WTC11 (cell line): ENCODE measurements at regions not wholly inside any gene's neighbourhood (a gene's known extent, or its start where the extent isn't known, plus 50 kb on each side); places are given as distances from the start of the nearest gene placed in this dataset.

Experiments
- ATAC-seq: fragments of 200-7000 bp; cut with Tn5 transposase; 2 replicates; pipeline ENCODE4 v1.10.0; 2021; ENCODE audit warnings: mild to moderate bottlenecking, moderate library complexity
- CTCF ChIA-PET: fragments of 300-600 bp; sonication (Branson Sonifier 250); formaldehyde crosslinking; loops from one replicate; lab custom pipeline; 2021; ENCODE audit warnings: antibody characterized with exemption; lab: Charles Lee
- POLR2A ChIA-PET: fragments of 350-600 bp; sonication (Branson Sonifier 250); formaldehyde crosslinking; loops from one replicate; lab custom pipeline; 2021; ENCODE audit warnings: antibody characterized with exemption; lab: Charles Lee
- DNase-seq: peaks from one replicate; pipeline ENCODE4 v3.0.0; 2021; ENCODE audit warnings: low spot score
- H3K27ac Mint-ChIP-seq: 2 replicates; pipeline ENCODE4 v1.8.0; 2021; ENCODE audit warnings: mixed read lengths
- H3K27me3 Mint-ChIP-seq: 2 replicates; pipeline ENCODE4 v1.8.0; 2021; ENCODE audit warnings: low read depth, mild to moderate bottlenecking, moderate library complexity, mixed read lengths
- H3K36me3 Mint-ChIP-seq: 2 replicates; pipeline ENCODE4 v1.8.0; 2021; ENCODE audit warnings: mixed read lengths
- H3K4me1 Mint-ChIP-seq: 2 replicates; pipeline ENCODE4 v1.8.0; 2022; ENCODE audit warnings: mixed read lengths
- H3K4me3 Mint-ChIP-seq: 2 replicates; pipeline ENCODE4 v1.8.0; 2021; ENCODE audit warnings: mild to moderate bottlenecking, moderate library complexity, mixed read lengths
- H3K9me3 Mint-ChIP-seq: 2 replicates; pipeline ENCODE4 v1.8.0; 2021; ENCODE audit warnings: mixed read lengths
- NFYB ChIP-seq: sonication (generic); formaldehyde crosslinking; conservative IDR thresholded peaks from 2 replicates; pipeline ENCODE4 v1.8.0; 2022; ENCODE audit warnings: low read depth, missing genetic modification reagents
- RELA ChIP-seq: sonication (generic); formaldehyde crosslinking; IDR thresholded peaks from 2 replicates; pipeline ENCODE4 v1.8.1; 2022; ENCODE audit warnings: missing genetic modification reagents, mild to moderate bottlenecking, borderline replicate concordance
- RORB ChIP-seq: fragments of 250-450 bp; sonication (Bioruptor Pico); IDR thresholded peaks from 2 replicates; pipeline ENCODE4 v1.9.0; 2021; ENCODE audit warnings: mild to moderate bottlenecking
- ZNF232 ChIP-seq: sonication (generic); formaldehyde crosslinking; IDR thresholded peaks from 2 replicates; pipeline ENCODE4 v1.8.0; 2022; ENCODE audit warnings: mild to moderate bottlenecking, missing genetic modification reagents
- ZNF396 ChIP-seq: fragments of 250-450 bp; sonication (Bioruptor Pico); IDR thresholded peaks from 2 replicates; pipeline ENCODE4 v1.8.0; 2021; ENCODE audit warnings: mild to moderate bottlenecking, moderate library complexity, borderline replicate concordance
- ZNF671 ChIP-seq: fragments of 250-450 bp; sonication (Bioruptor Pico); IDR thresholded peaks from 2 replicates; pipeline ENCODE4 v1.8.0; 2021; ENCODE audit warnings: mild to moderate bottlenecking
- TF ChIP-seq, protein P1 (sequence below): sonication (generic); formaldehyde crosslinking; IDR thresholded peaks from 2 replicates; pipeline ENCODE4 v1.8.1; 2022; ENCODE audit warnings: missing genetic modification reagents, borderline replicate concordance
- TF ChIP-seq, protein P2 (sequence below): fragments of 250-450 bp; sonication (Bioruptor Pico); IDR thresholded peaks from 2 replicates; pipeline ENCODE4 v2.1.2; 2022; ENCODE audit warnings: mild to moderate bottlenecking, moderate library complexity
- TF ChIP-seq, protein P3 (sequence below): sonication (generic); formaldehyde crosslinking; IDR thresholded peaks from 2 replicates; pipeline ENCODE4 v1.8.1; 2023; ENCODE audit warnings: mild to moderate bottlenecking, moderate library complexity, missing genetic modification reagents
- TF ChIP-seq, protein P4 (sequence below): sonication (generic); formaldehyde crosslinking; IDR thresholded peaks from 2 replicates; pipeline ENCODE4 v1.8.1; 2023; ENCODE audit warnings: mild to moderate bottlenecking, missing genetic modification reagents
- TF ChIP-seq, protein P5 (sequence below): sonication (generic); formaldehyde crosslinking; IDR thresholded peaks from 2 replicates; pipeline ENCODE4 v1.8.0; 2022; ENCODE audit warnings: missing genetic modification reagents

DNA sequence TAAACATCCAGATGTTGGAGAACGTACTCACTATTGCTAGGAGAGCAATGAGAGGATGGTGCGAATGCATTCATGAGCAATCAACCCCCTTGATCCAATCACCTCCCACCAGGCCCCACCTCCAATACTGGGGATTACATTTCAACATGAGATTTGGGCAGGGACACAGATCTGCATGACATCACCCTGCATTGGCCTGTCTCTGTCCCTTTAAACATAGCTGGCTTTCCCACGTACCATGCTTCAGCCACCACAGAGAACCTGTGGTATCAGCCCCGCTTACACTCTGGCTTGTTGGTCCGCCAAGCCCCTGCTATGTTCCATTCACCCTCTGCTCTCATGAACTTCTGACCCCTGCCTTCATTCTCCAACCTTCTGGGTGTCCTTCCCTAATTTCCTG, 157.5 kb upstream of the E2F8 start (continued):
- TF ChIP-seq, protein P1, sequence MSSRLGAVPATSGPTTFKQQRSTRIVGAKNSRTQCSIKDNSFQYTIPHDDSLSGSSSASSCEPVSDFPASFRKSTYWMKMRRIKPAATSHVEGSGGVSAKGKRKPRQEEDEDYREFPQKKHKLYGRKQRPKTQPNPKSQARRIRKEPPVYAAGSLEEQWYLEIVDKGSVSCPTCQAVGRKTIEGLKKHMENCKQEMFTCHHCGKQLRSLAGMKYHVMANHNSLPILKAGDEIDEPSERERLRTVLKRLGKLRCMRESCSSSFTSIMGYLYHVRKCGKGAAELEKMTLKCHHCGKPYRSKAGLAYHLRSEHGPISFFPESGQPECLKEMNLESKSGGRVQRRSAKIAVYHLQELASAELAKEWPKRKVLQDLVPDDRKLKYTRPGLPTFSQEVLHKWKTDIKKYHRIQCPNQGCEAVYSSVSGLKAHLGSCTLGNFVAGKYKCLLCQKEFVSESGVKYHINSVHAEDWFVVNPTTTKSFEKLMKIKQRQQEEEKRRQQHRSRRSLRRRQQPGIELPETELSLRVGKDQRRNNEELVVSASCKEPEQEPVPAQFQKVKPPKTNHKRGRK (CRISPR knock-in tag) = no peak

DNA sequence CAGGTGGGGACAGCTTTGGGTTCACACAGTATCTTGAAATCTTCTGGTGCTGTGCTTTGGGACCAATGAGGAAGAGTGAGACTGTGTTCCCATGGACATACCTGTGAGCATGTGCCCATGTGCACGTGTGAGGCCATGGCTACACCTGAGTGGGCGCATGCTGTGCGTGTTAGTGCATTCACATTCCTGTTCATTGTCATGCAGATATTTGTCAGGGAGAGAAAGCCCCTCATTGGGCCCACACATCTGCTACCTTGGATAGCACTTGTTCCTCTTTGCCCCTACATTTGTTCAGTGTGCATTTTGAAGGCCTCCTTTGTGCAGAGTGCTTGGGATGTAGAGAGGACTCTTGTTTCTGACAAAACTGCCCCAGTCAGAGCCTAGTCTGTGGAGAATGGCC, 154.3 kb upstream of the E2F8 start:
- ATAC-seq (peak; percentile 84), DNase-seq (peak; percentile 55)
- ChIA-PET CTCF (no interaction called here), POLR2A (no interaction called here)
- Mint-ChIP-seq H3K36me3 (0 out of 2 replicates have a peak, but pooled peaks cover 2% of the 10 kb centered on the region), H3K9me3 (peaks cover 10% of the 10 kb centered on the region), H3K27ac (no peak overlapping the region), H3K27me3 (no peaks in the 10 kb centered on the region), H3K4me1 (peaks cover 10% of the 10 kb centered on the region), H3K4me3 (no peak overlapping the region)
- TF ChIP-seq ZNF232 (CRISPR knock-in tag) = no peak

DNA sequence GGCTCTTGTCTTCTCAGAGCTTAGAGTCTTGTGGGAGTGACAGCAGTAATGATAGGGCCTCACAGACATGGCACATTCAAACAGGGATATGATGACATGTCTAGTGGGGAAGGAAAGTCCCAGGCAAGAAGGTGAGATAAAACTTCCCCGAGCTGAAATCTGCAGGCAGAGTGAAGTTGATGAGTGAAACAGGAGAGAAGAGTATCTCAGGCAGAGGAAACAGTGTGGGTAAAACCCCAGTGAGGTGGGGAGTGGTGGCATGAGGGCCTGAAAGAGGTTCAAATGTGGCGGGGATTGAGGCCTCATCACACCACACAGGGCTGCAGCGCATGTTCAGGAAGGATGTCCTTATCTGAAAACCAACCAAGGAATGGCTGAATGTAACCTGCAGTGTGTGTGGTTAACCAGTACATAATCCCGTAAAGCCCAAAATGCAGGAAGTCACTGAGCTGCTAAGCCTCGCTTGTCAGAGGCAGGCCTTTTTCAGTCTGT, 153.8 kb upstream of the E2F8 start:
- H3K9me3 Mint-ChIP-seq = peaks cover 10% of the 10 kb centered on the region
- TF ChIP-seq RELA (CRISPR knock-in tag) (no peak), RORB (CRISPR knock-in tag) (no peak), NFYB (no peak), ZNF671 (CRISPR knock-in tag) (no peak), ZNF232 (CRISPR knock-in tag) (no peak), ZNF396 (CRISPR knock-in tag) (no peak)
- TF ChIP-seq, protein P2, sequence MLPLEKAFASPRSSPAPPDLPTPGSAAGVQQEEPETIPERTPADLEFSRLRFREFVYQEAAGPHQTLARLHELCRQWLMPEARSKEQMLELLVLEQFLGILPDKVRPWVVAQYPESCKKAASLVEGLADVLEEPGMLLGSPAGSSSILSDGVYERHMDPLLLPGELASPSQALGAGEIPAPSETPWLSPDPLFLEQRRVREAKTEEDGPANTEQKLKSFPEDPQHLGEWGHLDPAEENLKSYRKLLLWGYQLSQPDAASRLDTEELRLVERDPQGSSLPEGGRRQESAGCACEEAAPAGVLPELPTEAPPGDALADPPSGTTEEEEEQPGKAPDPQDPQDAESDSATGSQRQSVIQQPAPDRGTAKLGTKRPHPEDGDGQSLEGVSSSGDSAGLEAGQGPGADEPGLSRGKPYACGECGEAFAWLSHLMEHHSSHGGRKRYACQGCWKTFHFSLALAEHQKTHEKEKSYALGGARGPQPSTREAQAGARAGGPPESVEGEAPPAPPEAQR (CRISPR knock-in tag) = no peak
- TF ChIP-seq, protein P3, sequence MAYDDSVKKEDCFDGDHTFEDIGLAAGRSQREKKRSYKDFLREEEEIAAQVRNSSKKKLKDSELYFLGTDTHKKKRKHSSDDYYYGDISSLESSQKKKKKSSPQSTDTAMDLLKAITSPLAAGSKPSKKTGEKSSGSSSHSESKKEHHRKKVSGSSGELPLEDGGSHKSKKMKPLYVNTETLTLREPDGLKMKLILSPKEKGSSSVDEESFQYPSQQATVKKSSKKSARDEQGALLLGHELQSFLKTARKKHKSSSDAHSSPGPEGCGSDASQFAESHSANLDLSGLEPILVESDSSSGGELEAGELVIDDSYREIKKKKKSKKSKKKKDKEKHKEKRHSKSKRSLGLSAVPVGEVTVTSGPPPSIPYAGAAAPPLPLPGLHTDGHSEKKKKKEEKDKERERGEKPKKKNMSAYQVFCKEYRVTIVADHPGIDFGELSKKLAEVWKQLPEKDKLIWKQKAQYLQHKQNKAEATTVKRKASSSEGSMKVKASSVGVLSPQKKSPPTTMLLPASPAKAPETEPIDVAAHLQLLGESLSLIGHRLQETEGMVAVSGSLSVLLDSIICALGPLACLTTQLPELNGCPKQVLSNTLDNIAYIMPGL (CRISPR knock-in tag) = no peak
- TF ChIP-seq, protein P4, sequence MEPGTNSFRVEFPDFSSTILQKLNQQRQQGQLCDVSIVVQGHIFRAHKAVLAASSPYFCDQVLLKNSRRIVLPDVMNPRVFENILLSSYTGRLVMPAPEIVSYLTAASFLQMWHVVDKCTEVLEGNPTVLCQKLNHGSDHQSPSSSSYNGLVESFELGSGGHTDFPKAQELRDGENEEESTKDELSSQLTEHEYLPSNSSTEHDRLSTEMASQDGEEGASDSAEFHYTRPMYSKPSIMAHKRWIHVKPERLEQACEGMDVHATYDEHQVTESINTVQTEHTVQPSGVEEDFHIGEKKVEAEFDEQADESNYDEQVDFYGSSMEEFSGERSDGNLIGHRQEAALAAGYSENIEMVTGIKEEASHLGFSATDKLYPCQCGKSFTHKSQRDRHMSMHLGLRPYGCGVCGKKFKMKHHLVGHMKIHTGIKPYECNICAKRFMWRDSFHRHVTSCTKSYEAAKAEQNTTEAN = no peak
- TF ChIP-seq, protein P5, sequence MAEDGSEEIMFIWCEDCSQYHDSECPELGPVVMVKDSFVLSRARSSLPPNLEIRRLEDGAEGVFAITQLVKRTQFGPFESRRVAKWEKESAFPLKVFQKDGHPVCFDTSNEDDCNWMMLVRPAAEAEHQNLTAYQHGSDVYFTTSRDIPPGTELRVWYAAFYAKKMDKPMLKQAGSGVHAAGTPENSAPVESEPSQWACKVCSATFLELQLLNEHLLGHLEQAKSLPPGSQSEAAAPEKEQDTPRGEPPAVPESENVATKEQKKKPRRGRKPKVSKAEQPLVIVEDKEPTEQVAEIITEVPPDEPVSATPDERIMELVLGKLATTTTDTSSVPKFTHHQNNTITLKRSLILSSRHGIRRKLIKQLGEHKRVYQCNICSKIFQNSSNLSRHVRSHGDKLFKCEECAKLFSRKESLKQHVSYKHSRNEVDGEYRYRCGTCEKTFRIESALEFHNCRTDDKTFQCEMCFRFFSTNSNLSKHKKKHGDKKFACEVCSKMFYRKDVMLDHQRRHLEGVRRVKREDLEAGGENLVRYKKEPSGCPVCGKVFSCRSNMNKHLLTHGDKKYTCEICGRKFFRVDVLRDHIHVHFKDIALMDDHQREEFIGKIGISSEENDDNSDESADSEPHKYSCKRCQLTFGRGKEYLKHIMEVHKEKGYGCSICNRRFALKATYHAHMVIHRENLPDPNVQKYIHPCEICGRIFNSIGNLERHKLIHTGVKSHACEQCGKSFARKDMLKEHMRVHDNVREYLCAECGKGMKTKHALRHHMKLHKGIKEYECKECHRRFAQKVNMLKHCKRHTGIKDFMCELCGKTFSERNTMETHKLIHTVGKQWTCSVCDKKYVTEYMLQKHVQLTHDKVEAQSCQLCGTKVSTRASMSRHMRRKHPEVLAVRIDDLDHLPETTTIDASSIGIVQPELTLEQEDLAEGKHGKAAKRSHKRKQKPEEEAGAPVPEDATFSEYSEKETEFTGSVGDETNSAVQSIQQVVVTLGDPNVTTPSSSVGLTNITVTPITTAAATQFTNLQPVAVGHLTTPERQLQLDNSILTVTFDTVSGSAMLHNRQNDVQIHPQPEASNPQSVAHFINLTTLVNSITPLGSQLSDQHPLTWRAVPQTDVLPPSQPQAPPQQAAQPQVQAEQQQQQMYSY = no peak
- no peak overlapping the region for H3K27ac Mint-ChIP-seq
- ChIA-PET POLR2A (no interaction called here), CTCF (no interaction called here)
- DNase-seq = no peak
- H3K4me1 Mint-ChIP-seq = peaks cover 10% of the 10 kb centered on the region
- no peaks in the 10 kb centered on the region for H3K27me3 Mint-ChIP-seq
- no peak for ATAC-seq
- 0 out of 2 replicates have a peak, but pooled peaks cover 2% of the 10 kb centered on the region for H3K36me3 Mint-ChIP-seq
- no peak overlapping the region for H3K4me3 Mint-ChIP-seq
